ENCODE measurements at regions not wholly inside any gene's neighbourhood (a gene's known extent, or its start where the extent isn't known, plus 50 kb on each side); places are given as distances from the start of the nearest gene placed in this dataset.

DNA sequence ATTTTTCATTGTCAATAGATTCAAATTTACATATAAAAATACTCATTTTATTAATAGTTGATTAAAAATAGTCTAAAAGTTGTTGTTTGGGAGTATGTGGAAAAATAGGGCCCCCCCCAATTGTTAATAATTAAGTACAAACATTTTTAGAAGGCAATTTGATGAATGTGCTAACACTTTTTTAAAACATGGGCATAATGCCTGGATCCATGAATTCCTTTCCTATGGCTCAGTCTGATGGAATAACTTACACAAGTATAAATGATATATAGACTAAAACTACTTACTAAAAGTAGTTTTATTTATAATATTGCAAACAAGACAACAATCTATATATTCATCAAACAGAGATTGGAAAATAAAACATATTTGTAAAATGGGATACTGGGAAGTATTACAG, 247.2 kb upstream of the LRRN1 start:
- TF ChIP-seq CTCF (IDR thresholded peaks at IDR 0.05), result no peak
- no peak for TF ChIP-seq EP300 (IDR thresholded peaks at IDR 0.05)
- TF ChIP-seq POLR2A (IDR thresholded peaks at IDR 0.05), result no peak
